Hematopoietic multipotent progenitor cell treated with erythropoietin and hydrocortisone succinate and interleukin-3 and kit ligand, for 6 days (in vitro differentiated cells): ENCODE measurements at regions not wholly inside any gene's neighbourhood (a gene's known extent, or its start where the extent isn't known, plus 50 kb on each side); places are given as distances from the start of the nearest gene placed in this dataset.
A peak's percentile ranks its signal among the peaks of the same experiment; 100 is the strongest.
"Not testable (repeated sequence)": the region's sequence is repeated elsewhere in the genome, so short reads cannot be mapped to it uniquely, and the experiment has no call there.

Source experiments
- DNase-seq: peaks from one replicate; pipeline ENCODE4 v3.0.0-alpha.2; 2015

DNA sequence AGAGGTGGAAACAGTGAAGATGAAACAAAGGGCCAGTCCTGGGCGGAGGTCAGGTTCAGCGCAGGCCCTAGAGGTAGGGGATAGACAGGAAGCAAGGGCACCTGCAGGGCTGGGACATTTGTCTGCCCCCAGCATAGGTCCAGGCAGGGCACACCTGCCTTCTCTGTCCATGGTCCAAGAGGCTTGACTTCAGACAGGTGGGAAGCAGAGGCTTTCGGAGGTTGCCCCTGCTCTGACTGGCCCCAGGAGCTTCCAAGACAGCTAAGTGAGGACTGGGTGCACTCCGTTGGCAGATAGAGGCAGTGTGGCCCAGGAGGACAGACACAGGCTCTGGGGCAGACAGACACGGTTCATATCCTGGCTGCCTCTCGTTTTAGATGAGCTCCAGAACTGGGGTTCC, 71.6 kb upstream of the GRB10 start:
- no peak for DNase-seq

DNA sequence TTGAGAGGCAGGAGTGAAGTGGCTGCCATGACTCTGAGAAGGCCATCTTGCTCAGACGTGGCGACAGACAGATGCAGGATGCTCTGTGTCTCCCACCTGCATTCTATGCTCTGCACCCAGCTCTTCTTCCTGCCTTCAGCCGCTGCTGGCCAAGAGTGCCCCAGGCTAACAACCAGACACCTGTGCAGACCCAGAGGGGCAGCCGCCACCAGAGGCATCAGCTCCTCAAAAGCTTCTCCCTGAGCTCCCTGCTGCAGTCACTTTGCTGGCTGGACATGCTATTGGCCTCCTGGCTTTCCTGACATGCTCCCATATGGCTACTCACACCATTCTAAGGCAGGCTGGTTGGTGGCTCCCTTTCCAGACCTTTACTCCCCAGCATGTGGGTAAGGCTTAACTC, 70.6 kb upstream of the GRB10 start:
- DNase-seq = no peak

DNA sequence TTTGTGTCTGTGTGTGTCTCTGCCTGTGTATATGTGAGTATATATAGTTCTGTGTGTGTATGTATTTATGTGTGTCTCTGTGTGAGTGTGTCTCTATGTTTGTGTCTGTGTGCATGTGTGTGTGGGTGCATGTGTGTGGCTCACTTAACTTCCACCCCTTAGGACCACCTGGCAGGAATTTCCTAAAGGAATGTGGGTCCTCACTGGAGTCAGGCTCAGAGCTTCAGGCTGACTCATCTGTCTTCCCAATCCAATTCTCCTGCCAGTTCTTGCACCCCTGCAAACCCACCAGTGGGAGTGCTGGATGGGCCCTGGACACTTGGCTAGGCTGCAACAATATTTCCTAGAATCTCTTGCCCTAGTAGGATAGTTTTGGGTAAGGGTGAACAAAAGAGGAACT, 70.2 kb upstream of the GRB10 start:
- no peak for DNase-seq

DNA sequence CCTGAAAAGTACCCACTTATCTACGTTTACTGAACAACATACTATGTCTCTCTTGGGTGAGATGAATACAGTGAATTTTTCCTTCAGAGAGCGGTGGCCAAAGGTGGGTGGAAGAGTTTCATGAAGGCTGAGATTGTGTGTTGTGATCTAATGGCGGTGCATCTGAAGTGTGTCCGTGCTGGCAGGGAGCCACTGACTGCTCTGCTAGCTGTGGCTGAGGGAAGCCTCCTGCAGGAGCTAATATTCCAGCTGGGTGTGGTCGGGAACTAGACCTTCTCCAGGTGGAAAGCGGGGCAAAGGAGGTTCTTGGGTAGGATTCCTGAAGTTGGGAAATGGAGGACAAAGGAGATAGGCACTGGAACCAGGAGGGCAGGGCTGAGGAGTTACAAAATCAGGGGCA, 69.2 kb upstream of the GRB10 start:
- DNase-seq = no peak

DNA sequence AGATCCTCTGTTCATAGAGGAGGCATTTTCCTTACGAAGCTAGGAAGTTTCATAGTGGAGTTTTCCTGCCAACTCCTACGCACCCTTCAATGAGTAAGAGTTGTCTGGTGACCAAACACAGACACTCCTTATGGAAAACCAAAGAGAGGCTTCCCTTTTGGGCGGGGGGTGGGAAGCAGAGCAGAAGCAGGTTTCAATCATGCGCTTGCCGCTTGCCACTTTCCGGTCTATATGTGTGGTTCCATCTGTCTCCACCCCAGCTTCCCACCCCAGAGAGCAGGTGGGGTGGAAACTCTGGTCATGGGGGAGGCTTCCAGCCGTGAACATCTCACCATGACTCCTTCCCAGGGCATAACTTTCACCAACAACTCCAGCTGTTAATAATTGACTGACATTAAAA, 68.8 kb upstream of the GRB10 start:
- DNase-seq = no peak

DNA sequence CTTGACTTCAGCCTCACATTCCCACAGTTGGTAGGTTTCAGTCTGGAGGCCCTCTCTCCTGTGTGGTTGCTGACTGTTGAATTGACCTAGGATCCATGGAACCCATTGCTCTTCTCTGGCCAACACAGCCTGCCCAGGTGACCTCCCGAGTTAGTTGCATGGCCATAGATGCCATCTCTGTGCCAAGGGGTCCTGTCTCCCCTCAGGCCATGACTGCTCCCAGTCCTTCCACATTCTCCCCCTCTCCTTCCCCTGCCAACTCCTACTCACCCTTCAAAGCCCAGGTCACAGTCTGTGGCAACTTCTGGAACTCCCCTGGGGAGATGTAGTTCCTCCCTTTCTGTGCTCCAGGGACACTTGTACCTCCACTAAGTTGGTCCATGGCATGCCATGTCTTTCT, 67.3 kb upstream of the GRB10 start:
- no peak for DNase-seq

DNA sequence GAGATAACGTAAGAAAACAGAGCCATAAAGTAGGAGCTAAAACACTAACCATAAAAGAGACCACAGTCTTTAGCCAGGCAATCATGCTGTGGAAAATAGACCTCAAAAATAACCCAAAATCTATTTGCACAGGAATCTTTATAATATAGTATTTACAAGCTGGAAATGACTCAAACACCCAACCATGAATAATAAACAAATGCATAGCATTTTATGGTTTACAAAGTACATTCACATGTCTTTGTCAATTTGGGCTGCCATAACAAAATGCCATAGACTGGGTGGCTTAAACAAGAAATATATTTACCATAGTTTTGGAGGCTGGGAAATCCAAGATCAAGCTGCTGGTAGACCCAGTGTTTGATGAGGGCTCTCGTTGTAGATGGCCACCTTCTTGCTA, 65.5 kb upstream of the GRB10 start:
- DNase-seq = no peak

DNA sequence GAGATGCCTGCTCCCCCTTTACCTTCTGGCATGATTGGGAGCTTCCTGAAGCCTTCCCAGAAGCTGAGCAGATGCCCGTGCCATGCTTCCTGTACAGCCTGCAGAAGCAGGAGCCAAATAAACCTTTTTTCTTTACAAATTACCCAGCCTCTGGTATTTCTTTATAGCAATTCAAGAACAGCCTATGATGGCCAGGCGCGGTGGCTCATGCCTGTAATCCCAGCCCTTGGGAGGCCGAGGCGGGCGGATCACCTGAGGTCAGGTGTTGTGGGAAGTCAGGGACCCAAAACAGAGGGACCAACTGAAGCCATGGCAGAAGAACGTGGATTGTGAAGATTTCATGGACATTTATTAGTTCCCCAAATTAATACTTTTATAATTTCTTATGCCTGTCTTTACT, 62.2 kb upstream of the GRB10 start:
- DNase-seq = not testable (repeated sequence)

DNA sequence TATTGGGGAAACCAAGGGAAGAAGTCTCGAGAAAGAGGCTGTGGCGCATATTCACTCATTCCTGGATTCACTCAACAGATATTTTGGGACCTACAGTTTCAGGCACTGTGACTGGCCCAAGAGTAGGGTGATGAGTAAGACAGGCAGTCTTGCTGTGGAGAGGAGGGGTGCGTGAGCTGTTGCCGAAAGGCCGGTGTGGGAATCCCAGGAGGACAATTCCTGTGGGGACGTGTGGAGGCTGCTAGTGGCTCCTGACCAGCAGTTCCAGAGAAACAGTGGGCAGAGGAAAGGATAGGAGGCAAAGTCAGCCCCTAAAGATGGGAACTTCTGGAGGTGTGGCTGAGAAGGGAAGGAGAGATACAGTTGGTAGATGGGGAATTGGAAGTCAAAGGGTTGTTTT, 59.3 kb upstream of the GRB10 start:
- no peak for DNase-seq

DNA sequence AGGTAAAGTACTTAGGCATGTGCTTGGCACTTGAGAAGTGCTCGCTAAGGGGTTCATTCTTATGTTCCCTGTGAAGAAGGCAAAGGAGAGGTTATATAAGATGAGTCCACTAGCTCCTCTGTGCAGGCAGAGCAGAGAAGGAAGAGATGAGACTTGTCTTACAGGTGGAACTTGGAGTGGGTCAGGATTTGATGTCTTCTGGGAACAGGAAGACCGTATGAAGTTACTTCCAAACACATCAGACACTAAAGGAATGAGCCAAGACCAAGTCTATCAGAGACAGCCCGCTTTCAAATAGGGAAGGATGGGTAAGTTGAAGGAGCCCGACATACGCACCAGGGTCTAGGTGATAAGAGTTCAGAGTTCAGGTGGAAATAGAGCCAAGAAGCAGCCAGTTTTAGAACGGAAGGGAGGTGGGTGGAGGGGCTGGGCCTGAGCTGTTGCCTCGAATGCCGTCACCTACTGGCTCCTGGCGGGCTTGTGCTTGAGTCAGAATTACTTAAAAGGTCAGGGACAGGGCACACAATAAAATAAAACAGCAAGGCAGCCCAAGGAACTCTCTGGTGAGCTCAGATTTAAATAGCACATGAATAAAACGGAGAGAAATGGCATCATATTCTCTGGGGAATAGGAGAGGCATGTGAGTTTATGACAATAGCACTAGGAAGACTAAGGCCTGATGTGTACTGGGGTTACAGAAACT, 56.1 kb upstream of the GRB10 start:
- DNase-seq = no peak

DNA sequence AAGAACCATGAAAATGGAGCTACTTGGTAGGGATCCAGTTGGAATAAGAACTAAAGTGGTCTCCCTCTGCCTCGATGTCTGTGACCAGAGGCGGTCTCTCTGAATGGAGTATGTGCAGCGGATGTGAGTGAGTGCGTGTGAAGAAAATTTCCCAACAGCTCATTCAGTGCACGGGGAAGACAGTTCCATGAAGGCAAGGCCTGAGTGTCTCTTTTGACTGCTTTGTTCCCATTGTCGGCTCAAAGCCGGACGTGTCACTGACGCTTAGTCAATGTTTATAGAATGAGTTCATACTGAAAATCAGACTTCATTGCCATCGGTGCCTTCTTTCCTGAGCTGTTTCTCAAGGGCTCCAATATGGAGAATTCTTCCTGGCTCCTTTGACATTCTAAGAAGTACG, 55.3 kb upstream of the GRB10 start:
- DNase-seq = no peak

DNA sequence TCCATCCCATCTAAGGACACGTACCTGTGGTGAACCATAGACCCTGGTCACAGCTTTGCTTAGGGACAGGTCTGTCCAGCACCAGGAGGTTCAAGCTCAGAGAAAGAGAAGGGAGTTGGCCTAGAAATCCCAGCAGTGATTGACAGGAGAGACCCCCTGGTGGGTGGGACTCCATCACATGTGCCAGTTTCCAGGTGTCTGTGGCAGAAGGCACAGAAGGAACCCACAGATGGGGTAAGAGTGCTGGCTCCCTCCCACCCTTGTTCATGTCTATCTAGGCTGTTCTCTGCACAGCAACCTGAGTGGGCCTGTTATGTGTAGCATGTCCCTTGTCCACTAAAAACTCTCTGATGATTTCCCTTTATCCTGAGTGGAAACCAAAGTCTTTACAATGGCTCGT, 54.0 kb upstream of the GRB10 start:
- no peak for DNase-seq

DNA sequence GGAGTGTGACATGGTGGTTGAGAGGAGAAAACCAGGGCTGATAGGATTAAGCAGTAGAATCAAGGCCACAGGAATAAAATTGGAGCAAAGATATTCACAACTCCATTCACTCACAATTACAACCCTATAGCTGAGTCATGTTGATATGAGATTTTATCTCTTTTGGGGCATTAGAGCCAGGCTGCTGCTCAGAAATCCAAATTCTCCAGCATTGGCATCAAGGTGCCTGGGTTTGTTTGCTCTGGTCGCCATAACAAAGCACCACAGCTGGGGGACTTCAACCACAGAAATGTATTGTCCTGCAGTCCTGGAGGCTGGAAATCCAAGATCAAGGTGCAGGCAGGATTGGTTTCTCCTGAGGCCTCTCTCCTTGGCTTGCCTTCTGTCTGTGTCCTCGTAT, 52.5 kb upstream of the GRB10 start:
- no peak for DNase-seq

DNA sequence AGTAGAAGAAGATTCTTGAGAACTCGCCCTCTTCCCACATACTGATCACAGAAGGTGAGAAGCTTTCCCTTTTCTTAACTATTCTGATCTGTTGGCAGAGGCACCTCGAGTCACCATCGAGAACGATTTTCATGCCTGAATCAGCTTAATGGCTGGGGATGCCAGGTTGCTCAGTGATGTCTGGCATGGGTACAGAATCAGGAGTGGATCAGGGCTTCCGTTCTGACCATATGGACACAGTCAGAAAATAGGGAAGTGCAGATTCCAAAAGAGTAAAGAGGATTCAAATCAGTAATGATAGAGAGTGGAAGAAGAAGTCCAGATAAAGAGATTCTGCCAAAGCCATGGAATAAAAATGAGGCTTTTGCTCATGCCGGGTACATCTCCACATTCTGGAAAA, 52.0 kb upstream of the GRB10 start:
- no peak for DNase-seq

DNA sequence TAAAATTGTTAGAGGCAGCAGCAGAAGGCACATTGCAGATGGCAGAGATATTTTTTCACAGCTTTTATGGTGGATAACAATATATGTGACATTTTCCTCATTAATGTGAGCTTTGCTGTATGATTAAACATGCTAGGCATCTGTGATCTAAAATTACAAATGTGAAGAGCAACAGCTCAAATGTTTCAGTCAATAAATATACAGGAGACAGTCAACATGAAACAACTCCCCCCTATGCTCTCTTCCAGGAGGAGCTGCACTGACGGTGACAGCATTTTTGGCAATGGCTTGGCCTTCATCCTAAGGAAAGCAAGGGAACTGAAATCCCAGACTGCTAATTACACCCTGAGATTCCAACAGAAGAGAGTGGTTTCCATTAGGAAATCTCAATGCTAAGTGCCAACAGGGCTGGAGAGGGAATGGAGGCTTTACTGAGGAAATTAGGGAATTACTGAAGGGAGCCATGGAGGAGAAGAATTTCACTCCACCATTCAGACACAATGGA, 51.4 kb upstream of the GRB10 start:
- DNase-seq = no peak

DNA sequence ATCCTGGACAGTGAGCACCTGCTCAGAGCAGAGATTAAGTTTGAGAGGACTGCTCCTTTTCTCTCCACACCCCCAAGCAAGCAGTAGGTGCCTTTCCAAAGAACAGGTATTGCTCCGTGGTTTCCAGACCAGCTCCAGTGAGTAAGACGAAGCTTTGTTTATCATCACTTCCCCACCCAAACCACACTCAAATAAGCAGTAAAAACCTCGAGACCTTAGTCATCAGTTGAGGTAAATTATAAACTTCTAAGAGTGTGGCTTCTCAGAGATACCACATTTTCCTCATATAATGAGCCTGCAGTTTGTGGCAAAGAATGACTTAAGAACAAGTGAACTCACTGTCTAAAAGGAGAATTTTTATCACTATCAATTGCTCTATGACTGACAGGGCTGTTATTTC, 50.0 kb upstream of the GRB10 start:
- peak; percentile 31 for DNase-seq
